ENCODE measurements at regions not wholly inside any gene's neighbourhood (a gene's known extent, or its start where the extent isn't known, plus 50 kb on each side); places are given as distances from the start of the nearest gene placed in this dataset.

- DNase-seq (ENCODE audit: low spot score) = no peak
These were observed 228.8 kb downstream of the FBXO15 start for GRCh38 chr18:73918816-73919215.

- DNase-seq (ENCODE audit: low spot score) = no peak
These were observed 230.6 kb downstream of the FBXO15 start for GRCh38 chr18:73917046-73917445.

GRCh38 chr18:73913505-73913904 is 234.1 kb downstream of the FBXO15 start:
- DNase-seq (ENCODE audit: low spot score) = no peak

GRCh38 chr18:73908323-73908722 is 239.3 kb downstream of the FBXO15 start:
- peak; percentile 4 for DNase-seq (ENCODE audit: low spot score)

GRCh38 chr18:73901566-73901965 is 246.1 kb downstream of the FBXO15 start:
- DNase-seq (ENCODE audit: low spot score) = no peak

GRCh38 chr18:73901151-73901550 is 246.5 kb downstream of the FBXO15 start:
- no peak for DNase-seq (ENCODE audit: low spot score)

- no peak for DNase-seq (ENCODE audit: low spot score)
These were observed 247.4 kb downstream of the FBXO15 start for GRCh38 chr18:73900106-73900835.

GRCh38 chr18:73897517-73897916 is 250.1 kb downstream of the FBXO15 start:
- no peak for DNase-seq (ENCODE audit: low spot score)

- DNase-seq (ENCODE audit: low spot score) = no peak
These were observed 250.9 kb downstream of the FBXO15 start for GRCh38 chr18:73896685-73897084.

GRCh38 chr18:73895701-73896100 is 251.9 kb downstream of the FBXO15 start:
- no peak for DNase-seq (ENCODE audit: low spot score)

GRCh38 chr18:73893880-73894279 is 253.8 kb downstream of the FBXO15 start:
- no peak for DNase-seq (ENCODE audit: low spot score)

- no peak for DNase-seq (ENCODE audit: low spot score)
These were observed 255.8 kb downstream of the FBXO15 start for GRCh38 chr18:73891572-73892421.

GRCh38 chr18:73888565-73888964 is 259.1 kb downstream of the FBXO15 start:
- no peak for DNase-seq (ENCODE audit: low spot score)

- no peak for DNase-seq (ENCODE audit: low spot score)
These were observed 259.8 kb downstream of the FBXO15 start for GRCh38 chr18:73887801-73888200.

- no peak for DNase-seq (ENCODE audit: low spot score)
These were observed 262.8 kb downstream of the FBXO15 start for GRCh38 chr18:73884868-73885267.

GRCh38 chr18:73881396-73881917 is 266.2 kb downstream of the FBXO15 start:
- DNase-seq (ENCODE audit: low spot score) = no peak

GRCh38 chr18:73880387-73880786 is 267.2 kb downstream of the FBXO15 start:
- peak; percentile 6 for DNase-seq (ENCODE audit: low spot score)

- DNase-seq (ENCODE audit: low spot score) = peak; percentile 5
These were observed 267.9 kb downstream of the FBXO15 start for GRCh38 chr18:73879766-73880165.

GRCh38 chr18:73879328-73879727 is 268.3 kb downstream of the FBXO15 start:
- no peak for DNase-seq (ENCODE audit: low spot score)

GRCh38 chr18:73869182-73869581 is 278.5 kb downstream of the FBXO15 start:
- DNase-seq (ENCODE audit: low spot score) = no peak

GRCh38 chr18:73861771-73862170 is 285.9 kb downstream of the FBXO15 start:
- no peak for DNase-seq (ENCODE audit: low spot score)

GRCh38 chr18:73859837-73860397 is 287.7 kb downstream of the FBXO15 start:
- no peak for DNase-seq (ENCODE audit: low spot score)

Measured in H4 (cell line).